H1 (cell line): ENCODE measurements at regions not wholly inside any gene's neighbourhood (a gene's known extent, or its start where the extent isn't known, plus 50 kb on each side); places are given as distances from the start of the nearest gene placed in this dataset.

ENCODE experiments used
- CTCF ChIA-PET: fragments of 300-600 bp; sonication (Branson Sonifier 250); formaldehyde crosslinking; loops from one replicate; lab custom pipeline; 2021; ENCODE audit not compliant: partially characterized antibody; lab: Charles Lee
- POLR2A ChIA-PET: fragments of 300-600 bp; sonication (Branson Sonifier 250); formaldehyde crosslinking; loops from one replicate; lab custom pipeline; 2021; ENCODE audit warnings: inconsistent platforms; ENCODE audit not compliant: partially characterized antibody; lab: Charles Lee
- DNase-seq, 2 experiments: peaks; one replicate each; pipeline versions ENCODE4 v3.0.0 to v3.0.0-alpha.2; 2010 to 2022; ENCODE audit warnings: low spot score in 2 of 2, low read depth in 1 of 2, mixed read lengths in 1 of 2
- FAIRE-seq: peaks from 2 replicates; lab custom pipeline; 2011; peaks lifted over from hg19 to GRCh38; lab: Jason Lieb, UNC
- H2AFZ ChIP-seq: 2 replicates; pipeline ENCODE4 v1.8.1; 2012; ENCODE audit warnings: low read length, inconsistent platforms
- H2AK5ac ChIP-seq: 2 replicates; pipeline ENCODE4 v1.6.1; 2013; ENCODE audit warnings: low read depth, low read length
- H2BK120ac ChIP-seq: replicated peaks from 2 replicates; pipeline ENCODE3; 2013; ENCODE audit warnings: low read depth, low read length, inconsistent platforms
- H2BK12ac ChIP-seq: 2 replicates; pipeline ENCODE4 v1.6.1; 2013; ENCODE audit warnings: low read depth, low read length
- H2BK15ac ChIP-seq: 2 replicates; pipeline ENCODE4 v1.6.1; 2013; ENCODE audit warnings: low read length
- H2BK20ac ChIP-seq: 2 replicates; pipeline ENCODE4 v1.6.1; 2013; ENCODE audit warnings: low read length
- H2BK5ac ChIP-seq: 2 replicates; pipeline ENCODE4 v1.6.1; 2013; ENCODE audit warnings: low read depth, low read length
- H3K14ac ChIP-seq: 2 replicates; pipeline ENCODE4 v1.6.1; 2013; ENCODE audit warnings: inconsistent platforms; ENCODE audit not compliant: insufficient read length
- H3K18ac ChIP-seq: 2 replicates; pipeline ENCODE4 v1.6.1; 2013; ENCODE audit warnings: low read length; ENCODE audit errors: extremely low read depth
- H3K23ac ChIP-seq: 2 replicates; pipeline ENCODE4 v1.6.1; 2013; ENCODE audit warnings: inconsistent platforms; ENCODE audit not compliant: insufficient read length
- H3K23me2 ChIP-seq: 2 replicates; pipeline ENCODE4 v1.6.1; 2013; ENCODE audit warnings: low read depth, low read length
- H3K27ac ChIP-seq: 2 replicates; pipeline ENCODE4 v1.6.1; 2011; ENCODE audit warnings: low read depth, low read length, inconsistent platforms
- H3K27me3 ChIP-seq, 4 experiments: replicated peaks in 1 of 4; 1 replicate in 1 of 4; 2 replicates in 3 of 4; pipeline versions ENCODE4 v1.6.1 to v1.8.1; 2011 to 2013; ENCODE audit warnings: low read length in 3 of 4, mild to moderate bottlenecking in 3 of 4, inconsistent platforms in 2 of 4, mixed read lengths in 2 of 4, moderate library complexity in 1 of 4; ENCODE audit not compliant: control insufficient read depth in 3 of 4, insufficient read depth in 3 of 4; ENCODE audit errors: extremely low read depth in 1 of 4
- H3K36me3 ChIP-seq, 4 experiments: 2 replicates each; pipeline versions ENCODE4 v1.6.1 to v1.8.1; 2011 to 2013; ENCODE audit warnings: mild to moderate bottlenecking in 4 of 4, low read length in 3 of 4, moderate library complexity in 2 of 4, control low read depth in 1 of 4, inconsistent platforms in 1 of 4; ENCODE audit not compliant: insufficient read depth in 4 of 4, control insufficient read depth in 2 of 4
- H3K4ac ChIP-seq: replicated peaks from 2 replicates; pipeline ENCODE3; 2013; ENCODE audit warnings: low read length, low read depth, mixed read lengths, inconsistent platforms; ENCODE audit not compliant: insufficient read length
- H3K4me1 ChIP-seq, 4 experiments: replicated peaks in 1 of 4; 1 replicate in 1 of 4; 2 replicates in 3 of 4; pipeline versions ENCODE4 v1.6.1 to v1.8.1; 2011 to 2013; ENCODE audit warnings: low read length in 3 of 4, inconsistent platforms in 2 of 4, mixed read lengths in 1 of 4; ENCODE audit not compliant: insufficient read depth in 4 of 4, control insufficient read depth in 3 of 4
- H3K4me2 ChIP-seq, 2 experiments: 2 replicates each; pipeline versions ENCODE4 v1.6.1 to v1.8.1; 2011 to 2013; ENCODE audit warnings: low read depth in 2 of 2, low read length in 2 of 2, control low read depth in 1 of 2, inconsistent platforms in 1 of 2, mild to moderate bottlenecking in 1 of 2; ENCODE audit not compliant: insufficient read depth in 1 of 2
- H3K4me3 ChIP-seq, 4 experiments: fragments of 200-600, 300-600 bp in 1 of 4; sonication (generic), shearing (Covaris generic), sonication (Bioruptor Twin) in 1 of 4; 2 replicates each; pipeline versions ENCODE4 v1.5.1 to v1.8.1; 2011 to 2016; ENCODE audit warnings: low read length in 4 of 4, low read depth in 3 of 4, control low read depth in 2 of 4, inconsistent platforms in 2 of 4, mild to moderate bottlenecking in 2 of 4, mixed read lengths in 1 of 4, moderate library complexity in 1 of 4; ENCODE audit not compliant: insufficient read depth in 2 of 4; ENCODE audit errors: extremely low read depth in 1 of 4
- H3K56ac ChIP-seq: replicated peaks from 2 replicates; pipeline ENCODE3; 2013; ENCODE audit warnings: low read depth, mild to moderate bottlenecking, mixed read lengths, low read length, inconsistent platforms; ENCODE audit not compliant: insufficient read length
- H3K79me1 ChIP-seq: 2 replicates; pipeline ENCODE4 v1.6.1; 2013; ENCODE audit warnings: low read depth, low read length, control low read depth
- H3K79me2 ChIP-seq, 2 experiments: 2 replicates each; pipeline versions ENCODE4 v1.6.1 to v1.8.1; 2012 to 2013; ENCODE audit warnings: low read length in 2 of 2, mild to moderate bottlenecking in 2 of 2, inconsistent platforms in 1 of 2; ENCODE audit not compliant: insufficient read depth in 2 of 2, control insufficient read depth in 1 of 2
- H3K9ac ChIP-seq, 4 experiments: replicated peaks in 1 of 4; 1 replicate in 1 of 4; 2 replicates in 3 of 4; pipeline versions ENCODE4 v1.6.1 to v1.8.1; 2011 to 2013; ENCODE audit warnings: low read depth in 3 of 4, low read length in 3 of 4, control low read depth in 2 of 4, mild to moderate bottlenecking in 2 of 4, moderate library complexity in 2 of 4, inconsistent platforms in 1 of 4; ENCODE audit errors: extremely low read depth in 1 of 4
- H3K9me3 ChIP-seq, 2 experiments: 2 replicates each; pipeline versions ENCODE4 v1.6.1 to v1.8.1; 2012 to 2013; ENCODE audit warnings: mild to moderate bottlenecking in 2 of 2, moderate library complexity in 2 of 2, control low read depth in 1 of 2, inconsistent platforms in 1 of 2, low read depth in 1 of 2, low read length in 1 of 2, mixed read lengths in 1 of 2; ENCODE audit not compliant: insufficient read depth in 2 of 2
- H4K20me1 ChIP-seq, 2 experiments: replicated peaks in 1 of 2; 2 replicates each; pipeline versions ENCODE3 to v1.8.1; 2011 to 2013; ENCODE audit warnings: inconsistent platforms in 2 of 2, low read length in 2 of 2, mild to moderate bottlenecking in 1 of 2; ENCODE audit not compliant: insufficient read depth in 2 of 2, control insufficient read depth in 1 of 2
- H4K5ac ChIP-seq: 2 replicates; pipeline ENCODE4 v1.6.1; 2013; ENCODE audit warnings: low read length, low read depth, mixed read lengths, inconsistent platforms; ENCODE audit not compliant: insufficient read length
- H4K8ac ChIP-seq: 2 replicates; pipeline ENCODE4 v1.8.0; 2013; ENCODE audit warnings: mild to moderate bottlenecking, moderate library complexity, low read length, inconsistent platforms; ENCODE audit not compliant: insufficient read depth; ENCODE audit errors: extremely low read depth
- H4K91ac ChIP-seq: replicated peaks from 2 replicates; pipeline ENCODE3; 2013; ENCODE audit warnings: low read length, mixed read lengths, inconsistent platforms; ENCODE audit not compliant: insufficient read length
- FOSL1 ChIP-seq: IDR thresholded peaks from 2 replicates; pipeline ENCODE4 v1.6.1; 2011; ENCODE audit warnings: mild to moderate bottlenecking, low read depth, low read length, moderate library complexity; ENCODE audit not compliant: insufficient read depth
- RAD21 ChIP-seq, 2 experiments: IDR thresholded peaks in 1 of 2; conservative IDR thresholded peaks in 1 of 2; 2 replicates each; pipeline ENCODE4 v1.6.1; 2011; ENCODE audit warnings: low read depth in 2 of 2, low read length in 2 of 2, improper control_type of control experiment in 1 of 2, inconsistent platforms in 1 of 2, mild to moderate bottlenecking in 1 of 2, moderate library complexity in 1 of 2
- WGBS, 2 experiments: shearing (Covaris generic) in 1 of 2; methylation state at CpG; one replicate each; pipeline versions ENCODE4 v1.1.6 to v1.1.7; 2013 to 2015; ENCODE audit warnings: low lambda C conversion rate in 2 of 2, mixed read lengths in 2 of 2, inconsistent platforms in 1 of 2, low coverage in 1 of 2, missing lambda C conversion rate in 1 of 2; ENCODE audit not compliant: insufficient replicate concordance in 2 of 2, insufficient coverage in 1 of 2, insufficient read length in 1 of 2; ENCODE audit errors: extremely low coverage in 1 of 2, missing lambda C conversion rate in 1 of 2; 5-methylcytosine and 5-hydroxymethylcytosine counted together
- TF ChIP-seq, protein P1 (sequence below), 3 experiments: IDR thresholded peaks; 1 replicate in 2 of 3; 2 replicates in 1 of 3; pipeline versions ENCODE4 v1.5.1 to v1.6.1; 2011; ENCODE audit warnings: low read length in 3 of 3, mild to moderate bottlenecking in 3 of 3, inconsistent platforms in 2 of 3, low read depth in 1 of 3, moderate library complexity in 1 of 3; ENCODE audit not compliant: insufficient read depth in 1 of 3; ENCODE audit errors: control extremely low read depth in 1 of 3

DNA sequence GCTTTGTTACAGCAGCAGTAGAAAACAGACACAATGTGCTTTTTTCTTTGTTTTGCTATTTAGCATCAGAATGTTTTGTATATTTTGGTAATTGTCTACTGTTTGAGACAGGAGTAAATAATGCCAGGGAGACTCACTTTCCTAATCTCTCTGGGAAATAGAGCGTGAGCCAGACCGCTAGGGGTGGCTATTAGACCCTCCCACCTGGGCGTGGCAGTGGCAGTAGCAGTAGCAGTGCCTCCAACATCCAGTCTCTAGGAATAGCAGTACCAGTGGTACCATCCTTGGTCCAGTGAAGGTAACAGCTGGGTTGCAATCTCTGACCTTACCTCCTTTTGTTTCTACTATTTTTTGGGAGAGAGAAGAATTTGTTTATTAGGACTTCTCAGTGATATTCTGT is 165.7 kb upstream of the MAGI2 start:
- Histone ChIP-seq H3K23me2 (no peaks in the 10 kb centered on the region), H2BK120ac (no peak overlapping the region), H3K79me2 (no peaks in the 10 kb centered on the region), H3K14ac (no peak overlapping the region), H2BK12ac (no peak overlapping the region), H4K8ac (no peak overlapping the region), H2AK5ac (no peak overlapping the region), H3K4me2 (no peak overlapping the region), H3K18ac (no peak overlapping the region), H4K20me1 (no peaks in the 10 kb centered on the region), H3K4me3 (no peak overlapping the region), H3K9me3 (no peaks in the 10 kb centered on the region), H2BK20ac (no peak overlapping the region), H2BK15ac (no peak overlapping the region), H3K4me1 (no peaks in the 10 kb centered on the region; a peak in 1 of 7 replicates), H2AFZ (no peak overlapping the region), H2BK5ac (no peak overlapping the region), H3K9ac (no peak overlapping the region), H3K23ac (no peak overlapping the region), H3K79me1 (no peaks in the 10 kb centered on the region), H3K4ac (no peak overlapping the region), H3K27me3 (no peaks in the 10 kb centered on the region), H3K56ac (no peak overlapping the region), H4K91ac (no peak overlapping the region), H3K27ac (no peak overlapping the region), H4K5ac (no peak overlapping the region), H3K36me3 (no peaks in the 10 kb centered on the region; a peak in 1 of 8 replicates)
- CTCF ChIA-PET = interaction anchor here (1.0 kb wide), 1 partner anchor 8 kb away, joined by 3 read pairs; no protein-coding TSS in a partner anchor
- POLR2A ChIA-PET = no interaction called here
- whole genome bisulfite sequencing, 2 experiments = 81% methylated on average over 3 of the region's 3 CpGs; no CpG with 5 or more reads in 1 of the 2 experiments
- FAIRE-seq (no peak), DNase-seq (no peak)
- TF ChIP-seq, protein P1, sequence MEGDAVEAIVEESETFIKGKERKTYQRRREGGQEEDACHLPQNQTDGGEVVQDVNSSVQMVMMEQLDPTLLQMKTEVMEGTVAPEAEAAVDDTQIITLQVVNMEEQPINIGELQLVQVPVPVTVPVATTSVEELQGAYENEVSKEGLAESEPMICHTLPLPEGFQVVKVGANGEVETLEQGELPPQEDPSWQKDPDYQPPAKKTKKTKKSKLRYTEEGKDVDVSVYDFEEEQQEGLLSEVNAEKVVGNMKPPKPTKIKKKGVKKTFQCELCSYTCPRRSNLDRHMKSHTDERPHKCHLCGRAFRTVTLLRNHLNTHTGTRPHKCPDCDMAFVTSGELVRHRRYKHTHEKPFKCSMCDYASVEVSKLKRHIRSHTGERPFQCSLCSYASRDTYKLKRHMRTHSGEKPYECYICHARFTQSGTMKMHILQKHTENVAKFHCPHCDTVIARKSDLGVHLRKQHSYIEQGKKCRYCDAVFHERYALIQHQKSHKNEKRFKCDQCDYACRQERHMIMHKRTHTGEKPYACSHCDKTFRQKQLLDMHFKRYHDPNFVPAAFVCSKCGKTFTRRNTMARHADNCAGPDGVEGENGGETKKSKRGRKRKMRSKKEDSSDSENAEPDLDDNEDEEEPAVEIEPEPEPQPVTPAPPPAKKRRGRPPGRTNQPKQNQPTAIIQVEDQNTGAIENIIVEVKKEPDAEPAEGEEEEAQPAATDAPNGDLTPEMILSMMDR (IDR thresholded peaks at IDR 0.05; ENCODE audit: control extremely low read depth in 1 of 3, insufficient read depth in 1 of 3, low read depth in 1 of 3, low read length in 3 of 3) = peak in 1 of 3 experiments; percentile 2; a peak in 1 of 4 replicates
- TF ChIP-seq RAD21 (IDR thresholded peaks at IDR 0.05 in 1 of 2, conservative IDR thresholded peaks at IDR 0.05 in 1 of 2; ENCODE audit: low read depth in 2 of 2, low read length in 2 of 2) (peak in 1 of 2 experiments; percentile 10; a peak in 1 of 4 replicates), FOSL1 (no peak)
